ENCODE measurements at regions not wholly inside any gene's neighbourhood (a gene's known extent, or its start where the extent isn't known, plus 50 kb on each side); places are given as distances from the start of the nearest gene placed in this dataset.
A peak's percentile ranks its signal among the peaks of the same experiment; 100 is the strongest.

DNA sequence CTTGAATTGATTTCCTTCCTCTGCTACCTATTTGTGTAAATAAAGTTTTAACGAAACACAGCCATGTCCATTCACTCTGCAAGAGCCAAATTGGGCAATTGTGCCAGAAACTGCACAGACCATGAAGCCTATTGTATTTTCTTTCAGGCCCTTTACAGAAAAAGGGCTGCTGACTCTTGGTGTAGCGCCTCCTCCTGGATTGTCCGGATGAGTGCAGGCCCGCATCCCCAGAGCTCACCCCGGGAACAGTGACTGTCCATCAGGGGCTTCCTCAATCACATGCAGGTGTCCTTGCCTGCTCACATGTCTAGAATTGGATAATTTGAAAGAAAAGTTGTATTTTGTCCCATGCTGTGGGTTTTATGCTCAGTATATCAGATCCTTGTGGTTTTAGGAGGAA lies 1282.2 kb downstream of the AACS start:
- Histone ChIP-seq H3K27me3 (no peaks in the 10 kb centered on the region), H3F3A (ENCODE audit: low read depth) (no peaks in the 10 kb centered on the region), H3K27ac (no peak overlapping the region), H3K9me3 (ENCODE audit: low read depth) (no peaks in the 10 kb centered on the region), H3K4me2 (no peak overlapping the region), H3K36me3 (no peaks in the 10 kb centered on the region), H4K20me1 (ENCODE audit: low read depth) (no peaks in the 10 kb centered on the region), H3K4me3 (no peak overlapping the region), H2AFZ (replicated peaks) (no peak overlapping the region), H3K9ac (no peak overlapping the region), H3K4me1 (no peaks in the 10 kb centered on the region), H3K79me2 (ENCODE audit: low read depth) (no peaks in the 10 kb centered on the region)
- H3K27me3 Mint-ChIP-seq (ENCODE audit: insufficient read depth, low read depth): no peaks in the 10 kb centered on the region
- H3K36me3 Mint-ChIP-seq: no peaks in the 10 kb centered on the region
- TF ChIP-seq, protein P1, sequence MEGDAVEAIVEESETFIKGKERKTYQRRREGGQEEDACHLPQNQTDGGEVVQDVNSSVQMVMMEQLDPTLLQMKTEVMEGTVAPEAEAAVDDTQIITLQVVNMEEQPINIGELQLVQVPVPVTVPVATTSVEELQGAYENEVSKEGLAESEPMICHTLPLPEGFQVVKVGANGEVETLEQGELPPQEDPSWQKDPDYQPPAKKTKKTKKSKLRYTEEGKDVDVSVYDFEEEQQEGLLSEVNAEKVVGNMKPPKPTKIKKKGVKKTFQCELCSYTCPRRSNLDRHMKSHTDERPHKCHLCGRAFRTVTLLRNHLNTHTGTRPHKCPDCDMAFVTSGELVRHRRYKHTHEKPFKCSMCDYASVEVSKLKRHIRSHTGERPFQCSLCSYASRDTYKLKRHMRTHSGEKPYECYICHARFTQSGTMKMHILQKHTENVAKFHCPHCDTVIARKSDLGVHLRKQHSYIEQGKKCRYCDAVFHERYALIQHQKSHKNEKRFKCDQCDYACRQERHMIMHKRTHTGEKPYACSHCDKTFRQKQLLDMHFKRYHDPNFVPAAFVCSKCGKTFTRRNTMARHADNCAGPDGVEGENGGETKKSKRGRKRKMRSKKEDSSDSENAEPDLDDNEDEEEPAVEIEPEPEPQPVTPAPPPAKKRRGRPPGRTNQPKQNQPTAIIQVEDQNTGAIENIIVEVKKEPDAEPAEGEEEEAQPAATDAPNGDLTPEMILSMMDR (IDR thresholded peaks at IDR 0.05): peak; percentile 56
- no peak for TF ChIP-seq EZH2phosphoT487 (IDR thresholded peaks at IDR 0.05)
- TF ChIP-seq EZH2 (IDR thresholded peaks at IDR 0.05): no peak
- no peaks in the 10 kb centered on the region for H3K9me3 Mint-ChIP-seq
- no peak overlapping the region for H3K4me3 Mint-ChIP-seq
- H3K4me1 Mint-ChIP-seq: no peaks in the 10 kb centered on the region
- no peak overlapping the region for H3K27ac Mint-ChIP-seq
- peak; percentile 28 for DNase-seq (ENCODE audit: low spot score)

DNA sequence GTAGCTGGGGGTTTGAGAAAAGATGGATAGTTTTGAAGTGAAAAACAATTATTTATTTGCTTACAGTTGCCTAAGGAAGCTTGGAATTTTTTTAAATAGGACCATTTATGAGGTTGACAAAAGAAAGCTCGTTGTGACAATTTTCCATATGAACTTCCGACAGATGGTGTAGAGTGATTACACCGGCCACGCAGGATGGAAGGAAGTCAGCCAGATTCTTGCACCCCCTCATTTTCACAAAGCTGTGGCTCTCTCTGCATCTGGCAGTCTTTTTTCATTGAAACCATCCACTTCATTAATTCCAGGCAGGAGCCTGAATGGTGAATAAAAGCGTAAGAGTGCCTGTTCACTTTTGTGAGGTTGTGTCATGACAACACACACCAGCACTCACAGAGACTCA lies 1284.1 kb downstream of the AACS start:
- no peaks in the 10 kb centered on the region for H3F3A ChIP-seq (ENCODE audit: low read depth)
- peaks cover 2% of the 10 kb centered on the region for H3K27me3 Mint-ChIP-seq (ENCODE audit: insufficient read depth, low read depth)
- no peaks in the 10 kb centered on the region for H3K79me2 ChIP-seq (ENCODE audit: low read depth)
- no peaks in the 10 kb centered on the region for H3K27me3 ChIP-seq
- H3K9me3 ChIP-seq (ENCODE audit: low read depth): no peaks in the 10 kb centered on the region
- H3K36me3 Mint-ChIP-seq: no peaks in the 10 kb centered on the region
- no peaks in the 10 kb centered on the region for H3K4me1 ChIP-seq
- DNase-seq (ENCODE audit: low spot score): no peak
- H3K27ac Mint-ChIP-seq: no peak overlapping the region
- no peak overlapping the region for H3K9ac ChIP-seq
- H4K20me1 ChIP-seq (ENCODE audit: low read depth): no peaks in the 10 kb centered on the region
- no peak overlapping the region for H3K27ac ChIP-seq
- H3K4me2 ChIP-seq: no peak overlapping the region
- no peak overlapping the region for H3K4me3 ChIP-seq
- TF ChIP-seq EZH2 (IDR thresholded peaks at IDR 0.05) (no peak), EZH2phosphoT487 (IDR thresholded peaks at IDR 0.05) (no peak)
- TF ChIP-seq, protein P1 (IDR thresholded peaks at IDR 0.05): no peak
- no peaks in the 10 kb centered on the region for H3K36me3 ChIP-seq
- H3K4me1 Mint-ChIP-seq: no peaks in the 10 kb centered on the region
- peaks cover 2% of the 10 kb centered on the region for H3K9me3 Mint-ChIP-seq
- H3K4me3 Mint-ChIP-seq: no peak overlapping the region
- H2AFZ ChIP-seq (replicated peaks): no peak overlapping the region

DNA sequence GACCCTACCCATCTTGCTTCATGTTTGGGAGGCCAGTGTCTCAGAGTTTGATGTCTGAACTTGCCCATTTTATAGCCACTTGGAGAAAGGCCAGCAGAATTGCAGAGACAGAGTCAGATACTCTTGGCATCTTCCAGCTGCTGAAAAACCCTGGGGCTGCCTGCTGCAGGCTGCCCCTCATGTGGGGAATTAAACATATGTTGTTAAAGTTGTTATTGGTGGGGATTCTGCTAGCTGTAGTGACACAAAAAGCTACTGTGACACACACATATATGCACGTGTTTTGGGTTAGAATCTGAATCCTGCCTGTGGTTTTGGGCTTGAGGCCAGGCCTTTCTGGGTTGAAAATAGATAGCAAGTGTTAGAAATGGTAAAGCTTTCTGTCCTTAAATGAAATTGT lies 1288.4 kb downstream of the AACS start:
- Histone ChIP-seq H3K4me3 (no peak overlapping the region), H3K9me3 (ENCODE audit: low read depth) (no peaks in the 10 kb centered on the region), H3K4me1 (no peaks in the 10 kb centered on the region), H3K4me2 (no peak overlapping the region), H3F3A (ENCODE audit: low read depth) (no peaks in the 10 kb centered on the region), H3K9ac (no peak overlapping the region), H2AFZ (replicated peaks) (no peak overlapping the region), H3K27ac (no peak overlapping the region), H3K79me2 (ENCODE audit: low read depth) (no peaks in the 10 kb centered on the region), H3K27me3 (no peaks in the 10 kb centered on the region), H4K20me1 (ENCODE audit: low read depth) (no peaks in the 10 kb centered on the region), H3K36me3 (no peaks in the 10 kb centered on the region)
- H3K27ac Mint-ChIP-seq: no peak overlapping the region
- TF ChIP-seq, protein P1 (IDR thresholded peaks at IDR 0.05): no peak
- TF ChIP-seq EZH2phosphoT487 (IDR thresholded peaks at IDR 0.05) (no peak), EZH2 (IDR thresholded peaks at IDR 0.05) (no peak)
- no peaks in the 10 kb centered on the region for H3K4me1 Mint-ChIP-seq
- peaks cover 2% of the 10 kb centered on the region for H3K9me3 Mint-ChIP-seq
- peaks cover 2% of the 10 kb centered on the region for H3K27me3 Mint-ChIP-seq (ENCODE audit: insufficient read depth, low read depth)
- no peaks in the 10 kb centered on the region for H3K36me3 Mint-ChIP-seq
- DNase-seq (ENCODE audit: low spot score): no peak
- H3K4me3 Mint-ChIP-seq: no peak overlapping the region
